ENCODE measurements at regions not wholly inside any gene's neighbourhood (a gene's known extent, or its start where the extent isn't known, plus 50 kb on each side); places are given as distances from the start of the nearest gene placed in this dataset.

- TF ChIP-seq CTCF (IDR thresholded peaks at IDR 0.05; ENCODE audit: insufficient read depth, low read depth, low read length) (no peak), EZH2 (IDR thresholded peaks at IDR 0.05; ENCODE audit: insufficient read depth, low read length) (no peak)
Observed at GRCh38 chr12:91877456-91878235, 268.0 kb downstream of the BTG1 start.
